Hepatocyte (in vitro differentiated cells): ENCODE measurements at regions not wholly inside any gene's neighbourhood (a gene's known extent, or its start where the extent isn't known, plus 50 kb on each side); places are given as distances from the start of the nearest gene placed in this dataset.

Experiments used
- DNase-seq: peaks from one replicate; pipeline ENCODE4 v3.0.0-alpha.2; 2016; ENCODE audit warnings: low spot score
- H2AFZ ChIP-seq: fragments of 200-600 bp; sonication (generic); 2 replicates; pipeline ENCODE4 v1.6.0; 2016; ENCODE audit warnings: antibody characterized with exemption, mild to moderate bottlenecking
- H3K27ac ChIP-seq: fragments of 200-600 bp; sonication (generic); 2 replicates; pipeline ENCODE4 v1.5.1; 2016; ENCODE audit warnings: mild to moderate bottlenecking
- H3K27me3 ChIP-seq: fragments of 200-600 bp; sonication (generic); 2 replicates; pipeline ENCODE4 v1.6.1; 2016
- H3K36me3 ChIP-seq: fragments of 200-600 bp; sonication (generic); replicated peaks from 2 replicates; pipeline ENCODE4 v1.5.1; 2016; ENCODE audit warnings: low read depth; ENCODE audit not compliant: insufficient read depth
- H3K4me1 ChIP-seq: fragments of 200-600 bp; sonication (generic); 2 replicates; pipeline ENCODE4 v1.5.1; 2016; ENCODE audit warnings: mild to moderate bottlenecking, moderate library complexity; ENCODE audit not compliant: insufficient read depth
- H3K4me2 ChIP-seq: fragments of 200-600 bp; sonication (generic); 2 replicates; pipeline ENCODE4 v1.6.0; 2016
- H3K4me3 ChIP-seq: fragments of 200-600 bp; sonication (generic); 2 replicates; pipeline ENCODE4 v1.5.1; 2016; ENCODE audit warnings: mild to moderate bottlenecking
- H3K79me2 ChIP-seq: fragments of 200-600 bp; sonication (generic); 2 replicates; pipeline ENCODE4 v1.6.0; 2017; ENCODE audit warnings: mild to moderate bottlenecking
- H3K9me2 ChIP-seq: fragments of 200-600 bp; sonication (generic); replicated peaks from 2 replicates; pipeline ENCODE4 v1.6.0; 2017; ENCODE audit warnings: mild to moderate bottlenecking; ENCODE audit not compliant: insufficient read depth
- H3K9me3 ChIP-seq: fragments of 200-600 bp; sonication (generic); 2 replicates; pipeline ENCODE4 v1.5.1; 2016; ENCODE audit warnings: low read depth, mild to moderate bottlenecking
- H4K20me1 ChIP-seq: fragments of 200-600 bp; sonication (generic); 2 replicates; pipeline ENCODE4 v1.6.0; 2016; ENCODE audit warnings: mild to moderate bottlenecking; ENCODE audit not compliant: insufficient read depth, poor library complexity, severe bottlenecking
- EZH2 ChIP-seq: fragments of 200-600 bp; sonication (generic); IDR thresholded peaks from 2 replicates; pipeline ENCODE4 v1.6.1; 2016; ENCODE audit warnings: antibody characterized with exemption, mild to moderate bottlenecking, borderline replicate concordance
- EZH2phosphoT487 ChIP-seq: fragments of 200-600 bp; sonication (generic); IDR thresholded peaks from one replicate; pipeline ENCODE4 v1.6.1; 2018; ENCODE audit warnings: antibody characterized with exemption, mild to moderate bottlenecking, low read depth, moderate library complexity; ENCODE audit not compliant: unreplicated experiment, severe bottlenecking
- WGBS: methylation state at CpG from one replicate; pipeline ENCODE4 v1.1.6; 2016; ENCODE audit warnings: low lambda C conversion rate; ENCODE audit errors: missing lambda C conversion rate; 5-methylcytosine and 5-hydroxymethylcytosine counted together
- TF ChIP-seq, protein P1 (sequence below): fragments of 200-600 bp; sonication (generic); IDR thresholded peaks from 2 replicates; pipeline ENCODE4 v1.5.1; 2016; ENCODE audit warnings: antibody characterized with exemption, mild to moderate bottlenecking; ENCODE audit not compliant: poor library complexity

DNA sequence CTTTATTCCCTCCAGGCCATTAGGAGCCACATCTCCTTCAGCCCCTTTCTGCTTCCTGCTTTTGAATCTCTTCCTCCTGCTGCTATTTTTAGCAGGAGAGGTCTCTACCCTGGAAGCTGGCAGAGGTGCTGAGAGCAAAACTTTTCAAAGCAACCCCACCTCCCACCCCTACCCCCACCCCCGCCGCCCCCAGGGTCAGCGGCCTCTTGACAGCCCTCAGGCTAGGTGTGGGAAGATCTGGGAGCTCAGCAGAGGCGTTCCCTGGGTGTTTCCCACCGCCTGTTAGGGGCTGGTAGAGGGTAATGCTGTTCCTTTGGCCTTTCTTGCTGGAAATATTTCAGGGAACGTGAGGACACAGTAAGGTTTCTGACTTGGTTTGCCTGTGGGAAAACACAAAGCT lies 112.5 kb upstream of the CACHD1 start:
- no peaks in the 10 kb centered on the region for H3K36me3 ChIP-seq
- WGBS, result 41% methylated on average over 5 of the region's 6 CpGs
- H3K27me3 ChIP-seq, result peaks cover 11% of the 10 kb centered on the region
- no peak overlapping the region for H2AFZ ChIP-seq
- H3K9me3 ChIP-seq, result no peaks in the 10 kb centered on the region
- H3K27ac ChIP-seq, result no peak overlapping the region
- no peak overlapping the region for H3K4me2 ChIP-seq
- no peaks in the 10 kb centered on the region for H3K4me1 ChIP-seq
- H4K20me1 ChIP-seq, result no peaks in the 10 kb centered on the region
- no peaks in the 10 kb centered on the region for H3K79me2 ChIP-seq
- H3K9me2 ChIP-seq, result no peaks in the 10 kb centered on the region
- TF ChIP-seq EZH2phosphoT487, result no peak
- TF ChIP-seq, protein P1, sequence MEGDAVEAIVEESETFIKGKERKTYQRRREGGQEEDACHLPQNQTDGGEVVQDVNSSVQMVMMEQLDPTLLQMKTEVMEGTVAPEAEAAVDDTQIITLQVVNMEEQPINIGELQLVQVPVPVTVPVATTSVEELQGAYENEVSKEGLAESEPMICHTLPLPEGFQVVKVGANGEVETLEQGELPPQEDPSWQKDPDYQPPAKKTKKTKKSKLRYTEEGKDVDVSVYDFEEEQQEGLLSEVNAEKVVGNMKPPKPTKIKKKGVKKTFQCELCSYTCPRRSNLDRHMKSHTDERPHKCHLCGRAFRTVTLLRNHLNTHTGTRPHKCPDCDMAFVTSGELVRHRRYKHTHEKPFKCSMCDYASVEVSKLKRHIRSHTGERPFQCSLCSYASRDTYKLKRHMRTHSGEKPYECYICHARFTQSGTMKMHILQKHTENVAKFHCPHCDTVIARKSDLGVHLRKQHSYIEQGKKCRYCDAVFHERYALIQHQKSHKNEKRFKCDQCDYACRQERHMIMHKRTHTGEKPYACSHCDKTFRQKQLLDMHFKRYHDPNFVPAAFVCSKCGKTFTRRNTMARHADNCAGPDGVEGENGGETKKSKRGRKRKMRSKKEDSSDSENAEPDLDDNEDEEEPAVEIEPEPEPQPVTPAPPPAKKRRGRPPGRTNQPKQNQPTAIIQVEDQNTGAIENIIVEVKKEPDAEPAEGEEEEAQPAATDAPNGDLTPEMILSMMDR, result no peak
- DNase-seq, result no peak
- no peak overlapping the region for H3K4me3 ChIP-seq

DNA sequence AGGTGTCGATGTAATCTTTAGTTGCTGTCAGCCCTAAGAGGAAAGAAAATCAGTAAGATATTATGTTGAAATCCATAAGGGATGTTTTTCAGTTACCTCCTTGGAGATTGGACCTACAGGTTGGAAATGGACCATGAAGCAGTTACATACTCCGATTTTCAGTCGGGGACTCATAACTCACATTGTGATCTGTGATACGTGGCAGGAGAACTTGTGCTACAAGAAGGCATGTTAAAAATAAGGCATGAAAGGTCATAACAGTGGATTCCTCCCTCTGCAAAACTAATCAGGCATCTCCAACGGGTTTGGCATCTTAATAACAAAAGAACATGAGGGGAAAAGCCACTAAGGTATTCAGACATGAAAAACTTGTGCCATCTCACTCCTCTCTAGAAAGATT lies 111.2 kb upstream of the CACHD1 start:
- Histone ChIP-seq H3K4me2 (no peak overlapping the region), H3K36me3 (no peaks in the 10 kb centered on the region), H3K27ac (no peak overlapping the region), H2AFZ (no peak overlapping the region), H3K9me2 (no peaks in the 10 kb centered on the region), H4K20me1 (no peaks in the 10 kb centered on the region), H3K4me1 (no peaks in the 10 kb centered on the region), H3K9me3 (no peaks in the 10 kb centered on the region), H3K79me2 (no peaks in the 10 kb centered on the region), H3K27me3 (peaks cover 11% of the 10 kb centered on the region), H3K4me3 (no peak overlapping the region)
- TF ChIP-seq, protein P1, result no peak
- no peak for TF ChIP-seq EZH2phosphoT487
- no peak for TF ChIP-seq EZH2
- 78% methylated on average over 5 of the region's 5 CpGs for WGBS
- no peak for DNase-seq

DNA sequence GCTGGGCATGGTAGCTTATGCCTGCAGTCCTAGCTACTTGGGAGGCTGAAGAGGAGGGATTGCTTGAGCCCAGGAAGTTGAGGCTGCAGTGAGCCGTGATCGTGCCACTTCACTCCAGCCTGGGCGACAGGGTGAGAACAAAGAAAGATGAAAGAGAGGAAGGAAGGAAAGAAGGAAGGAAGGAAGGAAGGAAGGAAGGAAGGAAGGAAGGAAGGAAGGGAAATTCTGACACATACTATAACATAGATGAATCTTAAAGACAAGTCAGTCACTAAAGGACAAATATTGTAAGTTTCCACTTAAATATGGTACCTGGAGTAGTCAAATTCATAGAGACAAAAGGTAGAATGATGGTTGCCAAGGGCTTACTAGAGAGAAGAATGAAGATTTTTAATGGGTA lies 108.0 kb upstream of the CACHD1 start:
- Histone ChIP-seq H3K79me2 (no peaks in the 10 kb centered on the region), H3K9me2 (no peaks in the 10 kb centered on the region), H3K27ac (no peak overlapping the region), H3K36me3 (no peaks in the 10 kb centered on the region), H3K4me2 (no peak overlapping the region), H3K4me1 (no peaks in the 10 kb centered on the region), H3K4me3 (no peak overlapping the region), H4K20me1 (no peaks in the 10 kb centered on the region), H3K27me3 (no peaks in the 10 kb centered on the region), H3K9me3 (no peaks in the 10 kb centered on the region), H2AFZ (no peak overlapping the region)
- DNase-seq, result no peak
- 96% methylated on average over 3 of the region's 3 CpGs for WGBS
- TF ChIP-seq, protein P1, result no peak
- TF ChIP-seq EZH2 (no peak), EZH2phosphoT487 (no peak)

DNA sequence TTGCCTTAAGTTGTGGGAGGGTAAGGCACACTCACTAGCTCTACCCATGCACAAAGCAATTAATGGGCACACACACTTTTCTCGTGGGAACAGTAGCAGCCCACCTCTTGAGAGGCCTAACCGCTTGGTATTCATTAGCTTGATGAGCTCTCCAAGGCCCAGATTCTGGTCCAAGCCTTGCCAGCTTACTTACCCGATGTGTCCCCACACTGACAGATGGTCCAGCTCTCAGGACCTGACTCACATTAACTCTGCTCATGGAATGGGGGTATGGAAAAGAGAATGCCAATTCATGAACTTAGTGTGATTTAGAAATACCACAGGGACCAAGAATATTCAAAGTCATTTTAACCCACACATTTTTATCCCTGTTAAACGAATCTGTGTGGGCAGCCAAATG lies 106.8 kb upstream of the CACHD1 start:
- DNase-seq, result no peak
- Histone ChIP-seq H3K27ac (no peak overlapping the region), H3K4me2 (no peak overlapping the region), H4K20me1 (no peaks in the 10 kb centered on the region), H3K4me3 (no peak overlapping the region), H3K9me3 (no peaks in the 10 kb centered on the region), H3K36me3 (no peaks in the 10 kb centered on the region), H2AFZ (no peak overlapping the region), H3K4me1 (no peaks in the 10 kb centered on the region), H3K79me2 (no peaks in the 10 kb centered on the region), H3K9me2 (no peaks in the 10 kb centered on the region), H3K27me3 (no peaks in the 10 kb centered on the region)
- TF ChIP-seq EZH2phosphoT487, result no peak
- TF ChIP-seq EZH2, result no peak
- TF ChIP-seq, protein P1, result no peak
- 83% methylated on average over 4 of the region's 4 CpGs for WGBS
